ENCODE measurements at regions not wholly inside any gene's neighbourhood (a gene's known extent, or its start where the extent isn't known, plus 50 kb on each side); places are given as distances from the start of the nearest gene placed in this dataset.
"Not testable (repeated sequence)": the region's sequence is repeated elsewhere in the genome, so short reads cannot be mapped to it uniquely, and the experiment has no call there.

DNA sequence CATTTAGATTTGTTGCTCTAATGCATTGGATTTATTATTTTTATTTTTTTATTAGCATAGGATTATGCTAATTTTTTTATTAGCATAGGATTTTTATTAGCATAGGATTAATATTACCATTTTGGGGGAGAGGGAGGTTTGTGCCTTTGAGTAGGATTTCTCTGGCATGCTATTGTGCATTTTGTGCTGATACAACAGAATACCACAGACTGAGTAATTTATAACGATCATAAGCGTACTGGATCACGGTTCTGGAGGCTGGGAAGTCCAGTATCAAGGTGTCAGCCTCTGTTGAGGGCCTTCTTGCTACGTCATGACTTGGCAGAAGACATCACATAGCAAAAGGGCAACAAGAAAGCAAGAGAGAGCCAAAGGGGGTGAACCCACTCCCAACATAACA is 187.5 kb downstream of the XPNPEP1 start:
- H3K4me3 ChIP-seq (ENCODE audit: control insufficient read depth, low read depth, low read length), result no peak overlapping the region
- DNase-seq (ENCODE audit: low read depth), result no peak
- no peak for TF ChIP-seq CTCF (conservative IDR thresholded peaks at IDR 0.05; ENCODE audit: control insufficient read depth, insufficient read depth, low read depth, low read length)

DNA sequence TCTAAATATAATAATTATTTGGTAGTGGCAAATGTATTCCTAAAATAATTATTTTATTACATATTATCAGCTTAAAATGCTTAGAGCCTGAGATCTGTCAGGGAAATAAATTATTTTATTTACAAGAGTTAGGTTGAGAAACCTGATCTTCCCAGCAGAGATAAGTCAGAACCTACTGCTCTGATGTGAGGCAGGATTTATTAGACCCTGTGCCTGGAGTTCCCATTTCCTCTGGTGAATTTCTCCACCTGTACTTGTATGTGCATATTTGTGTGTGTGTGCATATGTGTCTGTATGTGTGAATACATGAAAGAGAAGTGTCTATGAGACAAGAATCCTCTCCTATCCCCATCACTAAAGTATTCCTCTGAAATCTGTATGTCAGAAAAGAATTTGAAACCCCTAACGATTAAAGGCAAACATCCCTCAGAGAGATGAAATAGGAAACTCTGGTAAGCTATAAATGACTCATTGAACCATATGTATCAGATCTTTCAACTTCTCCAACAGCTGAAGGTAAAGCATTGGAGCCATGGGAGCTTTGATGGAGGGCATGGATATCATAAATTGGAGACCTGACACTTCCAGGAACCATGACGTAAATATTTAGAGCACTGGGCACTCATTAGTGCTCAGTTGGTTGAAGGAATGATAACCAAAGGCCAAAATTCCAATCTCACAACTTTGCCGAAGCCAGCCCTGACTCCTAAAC is 190.9 kb downstream of the XPNPEP1 start:
- no peak for DNase-seq (ENCODE audit: low read depth)
- H3K4me3 ChIP-seq (ENCODE audit: control insufficient read depth, low read depth, low read length), result no peak overlapping the region
- no peak for TF ChIP-seq CTCF (conservative IDR thresholded peaks at IDR 0.05; ENCODE audit: control insufficient read depth, insufficient read depth, low read depth, low read length)

GRCh38 chr10:109729895-109730294 is 193.4 kb downstream of the XPNPEP1 start:
- H3K4me3 ChIP-seq (ENCODE audit: control insufficient read depth, low read depth, low read length); DNase-seq (ENCODE audit: low read depth): not testable (repeated sequence)

DNA sequence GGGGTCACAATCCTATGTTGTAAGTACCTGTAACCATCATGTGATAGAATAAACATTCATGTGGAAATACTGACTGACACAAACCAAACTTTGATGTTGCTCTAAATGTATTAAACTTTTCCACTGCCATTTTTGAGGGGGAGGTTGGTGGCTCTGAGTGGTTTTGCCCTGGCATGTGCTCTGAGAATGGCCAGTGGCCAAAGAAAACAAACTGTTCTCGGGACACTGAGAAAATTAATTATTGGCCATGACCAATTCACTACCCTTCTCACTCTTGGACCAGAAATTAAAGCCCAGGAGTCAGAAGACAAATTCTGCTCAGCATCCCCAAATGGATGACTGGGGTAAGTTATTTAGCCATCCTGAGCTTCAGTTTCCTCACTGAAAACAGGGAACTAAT is 195.9 kb downstream of the XPNPEP1 start:
- no peak for DNase-seq (ENCODE audit: low read depth)
- TF ChIP-seq CTCF (conservative IDR thresholded peaks at IDR 0.05; ENCODE audit: control insufficient read depth, insufficient read depth, low read depth, low read length), result no peak
- no peak overlapping the region for H3K4me3 ChIP-seq (ENCODE audit: control insufficient read depth, low read depth, low read length)

DNA sequence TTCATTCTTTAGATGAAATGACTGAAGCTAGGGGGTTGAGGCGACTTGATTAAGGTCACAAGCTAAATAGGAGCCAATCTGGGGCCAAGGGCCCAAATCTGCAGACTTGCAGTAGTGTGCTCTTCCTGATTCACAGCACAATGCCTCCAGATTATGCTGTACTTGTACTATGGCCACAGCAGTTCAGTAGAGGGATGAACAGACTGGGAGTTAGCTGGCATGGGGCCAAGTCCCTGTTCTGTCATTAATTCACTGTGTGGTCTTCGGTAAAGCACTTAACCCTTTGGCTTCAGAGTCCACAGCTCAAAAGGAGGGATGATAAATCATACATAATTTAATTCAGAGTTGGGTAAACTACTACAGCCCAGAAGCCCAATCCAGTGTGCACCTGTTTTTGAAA is 196.8 kb downstream of the XPNPEP1 start:
- no peak for DNase-seq (ENCODE audit: low read depth)
- no peak overlapping the region for H3K4me3 ChIP-seq (ENCODE audit: control insufficient read depth, low read depth, low read length)
- no peak for TF ChIP-seq CTCF (conservative IDR thresholded peaks at IDR 0.05; ENCODE audit: control insufficient read depth, insufficient read depth, low read depth, low read length)

GRCh38 chr10:109723305-109723704 is 200.0 kb downstream of the XPNPEP1 start:
- H3K4me3 ChIP-seq (ENCODE audit: control insufficient read depth, low read depth, low read length), result no peak overlapping the region
- no peak for TF ChIP-seq CTCF (conservative IDR thresholded peaks at IDR 0.05; ENCODE audit: control insufficient read depth, insufficient read depth, low read depth, low read length)
- DNase-seq (ENCODE audit: low read depth), result no peak

DNA sequence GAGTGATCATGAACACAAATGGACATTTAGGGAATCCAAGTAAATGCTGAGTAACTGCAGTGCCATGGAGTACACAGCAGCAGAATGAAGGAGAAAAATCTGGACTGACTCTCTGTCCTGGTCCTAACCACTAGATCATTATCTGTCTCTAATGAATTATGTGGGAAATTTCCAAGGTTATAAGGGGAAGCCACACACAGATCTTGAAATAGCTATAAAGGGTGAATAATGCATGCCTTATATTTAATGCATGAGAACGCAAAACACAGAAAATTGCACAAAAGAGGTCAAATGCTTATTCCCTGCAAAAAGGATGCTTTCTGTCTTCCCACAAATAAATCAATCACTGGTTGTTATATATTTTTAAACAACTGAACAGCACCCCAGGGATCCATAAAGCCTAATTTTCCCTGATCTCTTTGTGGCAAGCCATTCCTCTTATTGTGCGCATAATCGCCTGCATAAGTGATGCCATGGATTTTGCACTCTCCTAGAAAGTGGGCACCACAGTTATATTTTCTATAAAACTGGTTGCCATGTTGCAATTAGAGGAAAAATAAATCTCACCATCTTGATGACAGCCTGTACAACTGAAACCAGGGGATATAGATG is 201.8 kb downstream of the XPNPEP1 start:
- no peak overlapping the region for H3K4me3 ChIP-seq (ENCODE audit: control insufficient read depth, low read depth, low read length)
- TF ChIP-seq CTCF (conservative IDR thresholded peaks at IDR 0.05; ENCODE audit: control insufficient read depth, insufficient read depth, low read depth, low read length), result no peak
- no peak for DNase-seq (ENCODE audit: low read depth)

Data from fibroblast of mammary gland (primary cell).